Endothelial cell of umbilical vein (primary cell): ENCODE measurements at regions not wholly inside any gene's neighbourhood (a gene's known extent, or its start where the extent isn't known, plus 50 kb on each side); places are given as distances from the start of the nearest gene placed in this dataset.

ENCODE experiments used
- BruUV-seq: library from RNA; stranded (reverse); fragments of 400-500 nt; replicated peaks from 2 replicates; lab custom pipeline; 2021; lab: Mats Ljungman, UMichigan
- CTCF ChIA-PET: fragments of 300-600, 350-600 bp; sonication (Branson Sonifier 250); formaldehyde crosslinking; loops from one replicate; lab custom pipeline; 2021; ENCODE audit warnings: antibody characterized with exemption, inconsistent platforms; lab: Charles Lee
- POLR2A ChIA-PET: fragments of 300-600, 350-600 bp; sonication (Branson Sonifier 250); formaldehyde crosslinking; loops from one replicate; lab custom pipeline; 2021; ENCODE audit warnings: antibody characterized with exemption, inconsistent platforms; lab: Charles Lee
- DNase-seq: peaks from one replicate; pipeline ENCODE4 v3.0.0-alpha.2; 2011; ENCODE audit warnings: low read depth, low spot score
- FAIRE-seq: peaks from 2 replicates; lab custom pipeline; 2011; peaks lifted over from hg19 to GRCh38; lab: Jason Lieb, UNC
- H2AFZ ChIP-seq: 2 replicates; pipeline ENCODE4 v1.6.0; 2012; ENCODE audit warnings: low read depth, low read length, control low read depth, inconsistent platforms
- H3K27ac ChIP-seq: 2 replicates; pipeline ENCODE4 v1.5.1; 2011; ENCODE audit warnings: low read depth, mild to moderate bottlenecking, control low read depth, low read length, moderate library complexity; ENCODE audit not compliant: insufficient read depth
- H3K27me3 ChIP-seq, 2 experiments: 2 replicates each; pipeline versions ENCODE4 v1.6.0 to v1.6.1; 2011; ENCODE audit warnings: low read length in 2 of 2, mixed read lengths in 1 of 2; ENCODE audit not compliant: control insufficient read depth in 2 of 2, insufficient read depth in 2 of 2
- H3K36me3 ChIP-seq, 2 experiments: 2 replicates in 1 of 2; 3 replicates in 1 of 2; pipeline ENCODE4 v1.5.1; 2011; ENCODE audit warnings: low read length in 2 of 2, mild to moderate bottlenecking in 1 of 2, moderate library complexity in 1 of 2; ENCODE audit not compliant: control insufficient read depth in 2 of 2, insufficient read depth in 2 of 2; ENCODE audit errors: extremely low read depth in 1 of 2
- H3K4me1 ChIP-seq: 3 replicates; pipeline ENCODE4 v1.5.1; 2011; ENCODE audit warnings: mild to moderate bottlenecking, low read length; ENCODE audit not compliant: control insufficient read depth, insufficient read depth; ENCODE audit errors: extremely low read depth
- H3K4me2 ChIP-seq: 2 replicates; pipeline ENCODE4 v1.6.1; 2011; ENCODE audit warnings: low read length, control low read depth, mixed read lengths; ENCODE audit not compliant: insufficient read depth
- H3K4me3 ChIP-seq, 3 experiments: fragments of 200-600 bp in 1 of 3; sonication (generic), shearing (Covaris generic) in 1 of 3; replicated peaks in 1 of 3; 2 replicates each; pipeline ENCODE4 v1.5.1; 2011 to 2016; ENCODE audit warnings: control low read depth in 3 of 3, low read length in 3 of 3, mild to moderate bottlenecking in 2 of 3, inconsistent platforms in 1 of 3, low read depth in 1 of 3, moderate library complexity in 1 of 3; ENCODE audit not compliant: insufficient read depth in 1 of 3
- H3K79me2 ChIP-seq: 2 replicates; pipeline ENCODE4 v1.6.0; 2012; ENCODE audit warnings: low read length, inconsistent platforms; ENCODE audit not compliant: control insufficient read depth, insufficient read depth
- H3K9ac ChIP-seq: replicated peaks from 2 replicates; pipeline ENCODE3; 2011; ENCODE audit warnings: low read length, control low read depth; ENCODE audit not compliant: insufficient read depth; ENCODE audit errors: extremely low read depth
- H3K9me1 ChIP-seq: replicated peaks from 3 replicates; pipeline ENCODE4 v1.6.0; 2011; ENCODE audit warnings: mild to moderate bottlenecking, low read length; ENCODE audit not compliant: control insufficient read depth, insufficient read depth; ENCODE audit errors: extremely low read depth
- H3K9me3 ChIP-seq: replicated peaks from 2 replicates; pipeline ENCODE4 v1.5.1; 2012; ENCODE audit warnings: low read length, inconsistent platforms; ENCODE audit not compliant: control insufficient read depth, insufficient read depth
- H4K20me1 ChIP-seq: replicated peaks from 2 replicates; pipeline ENCODE3; 2011; ENCODE audit warnings: mild to moderate bottlenecking, low read length; ENCODE audit not compliant: control insufficient read depth, insufficient read depth; ENCODE audit errors: extremely low read depth
- EZH2 ChIP-seq: IDR thresholded peaks from 2 replicates; pipeline ENCODE4 v1.6.1; 2012; ENCODE audit warnings: borderline replicate concordance, low read depth, mild to moderate bottlenecking, moderate library complexity, low read length, inconsistent platforms; ENCODE audit not compliant: severe bottlenecking
- FOS ChIP-seq: IDR thresholded peaks from 2 replicates; pipeline ENCODE4 v1.6.1; 2011; ENCODE audit warnings: mild to moderate bottlenecking, low read length, moderate library complexity, borderline replicate concordance; ENCODE audit not compliant: insufficient read depth
- GATA2 ChIP-seq: IDR thresholded peaks from 2 replicates; pipeline ENCODE4 v1.7.0; 2011; ENCODE audit warnings: low read depth, mild to moderate bottlenecking, moderate library complexity, mixed read lengths, low read length; ENCODE audit not compliant: insufficient read length, insufficient read depth
- JUN ChIP-seq: IDR thresholded peaks from 2 replicates; pipeline ENCODE4 v1.6.1; 2011; ENCODE audit warnings: borderline replicate concordance, low read depth; ENCODE audit not compliant: insufficient read length, insufficient read depth
- MAX ChIP-seq: IDR thresholded peaks from 2 replicates; pipeline ENCODE4 v1.6.1; 2011; ENCODE audit not compliant: insufficient read depth, insufficient read length
- MYC ChIP-seq: IDR thresholded peaks from one replicate; pipeline ENCODE4 v1.6.1; 2011; ENCODE audit warnings: mild to moderate bottlenecking, low read depth, low read length
- POLR2A ChIP-seq: IDR thresholded peaks from 2 replicates; pipeline ENCODE4 v1.6.1; 2012; ENCODE audit warnings: low read depth, mild to moderate bottlenecking, control low read depth, low read length
- POLR2AphosphoS5 ChIP-seq: IDR thresholded peaks from 2 replicates; pipeline ENCODE4 v1.6.1; 2012; ENCODE audit warnings: low read depth, mild to moderate bottlenecking, control low read depth, low read length, moderate library complexity; ENCODE audit not compliant: insufficient read depth
- dilution Hi-C: fragments of 300-500 bp; cut with MboI; formaldehyde crosslinking; loops from one replicate; pipeline ENCODE4 v1.15.0; 2019; ENCODE audit warnings: low sequenced_read_pairs; ENCODE audit not compliant: extremely low pct_ligation_motif_present
- intact Hi-C: fragments of 100-400 bp; cut with micrococcal nuclease; formaldehyde crosslinking; loops from one replicate; pipeline ENCODE4 v1.10.0; 2022
- TF ChIP-seq, protein P1 (sequence below), 2 donors: IDR thresholded peaks; 1 replicate in 1 of 2; 2 replicates in 1 of 2; pipeline ENCODE4 v1.5.1; 2011; ENCODE audit warnings: low read length in 2 of 2, mild to moderate bottlenecking in 2 of 2, moderate library complexity in 2 of 2, control low read depth in 1 of 2, inconsistent platforms in 1 of 2, low read depth in 1 of 2; ENCODE audit not compliant: insufficient read depth in 1 of 2; ENCODE audit errors: extremely low read depth in 1 of 2

- ChIA-PET POLR2A (no interaction called here), CTCF (no interaction called here)
- intact Hi-C loops, result no loop called here
- TF ChIP-seq, protein P1, sequence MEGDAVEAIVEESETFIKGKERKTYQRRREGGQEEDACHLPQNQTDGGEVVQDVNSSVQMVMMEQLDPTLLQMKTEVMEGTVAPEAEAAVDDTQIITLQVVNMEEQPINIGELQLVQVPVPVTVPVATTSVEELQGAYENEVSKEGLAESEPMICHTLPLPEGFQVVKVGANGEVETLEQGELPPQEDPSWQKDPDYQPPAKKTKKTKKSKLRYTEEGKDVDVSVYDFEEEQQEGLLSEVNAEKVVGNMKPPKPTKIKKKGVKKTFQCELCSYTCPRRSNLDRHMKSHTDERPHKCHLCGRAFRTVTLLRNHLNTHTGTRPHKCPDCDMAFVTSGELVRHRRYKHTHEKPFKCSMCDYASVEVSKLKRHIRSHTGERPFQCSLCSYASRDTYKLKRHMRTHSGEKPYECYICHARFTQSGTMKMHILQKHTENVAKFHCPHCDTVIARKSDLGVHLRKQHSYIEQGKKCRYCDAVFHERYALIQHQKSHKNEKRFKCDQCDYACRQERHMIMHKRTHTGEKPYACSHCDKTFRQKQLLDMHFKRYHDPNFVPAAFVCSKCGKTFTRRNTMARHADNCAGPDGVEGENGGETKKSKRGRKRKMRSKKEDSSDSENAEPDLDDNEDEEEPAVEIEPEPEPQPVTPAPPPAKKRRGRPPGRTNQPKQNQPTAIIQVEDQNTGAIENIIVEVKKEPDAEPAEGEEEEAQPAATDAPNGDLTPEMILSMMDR (IDR thresholded peaks at IDR 0.05; ENCODE audit: extremely low read depth in 1 of 2, insufficient read depth in 1 of 2, low read depth in 1 of 2, low read length in 2 of 2), result no peak
- TF ChIP-seq GATA2, result no peak
- TF ChIP-seq POLR2A, result no peak
- no peak for TF ChIP-seq MYC
- no peak for TF ChIP-seq FOS
- TF ChIP-seq MAX, result no peak
- TF ChIP-seq POLR2AphosphoS5, result no peak
- no peak for TF ChIP-seq EZH2
- no peak for TF ChIP-seq JUN
- H3K4me3 ChIP-seq, result no peak overlapping the region
- dilution Hi-C loops, result no loop called here
- H3K27me3 ChIP-seq, result no peaks in the 10 kb centered on the region
- no peak overlapping the region for H3K27ac ChIP-seq
- H3K9ac ChIP-seq, result no peak overlapping the region
- no peak overlapping the region for H3K4me2 ChIP-seq
- no peaks in the 10 kb centered on the region for H3K4me1 ChIP-seq
- H3K9me1 ChIP-seq, result no peaks in the 10 kb centered on the region
- H4K20me1 ChIP-seq, result no peaks in the 10 kb centered on the region
- no peak overlapping the region for H2AFZ ChIP-seq
- no peak for DNase-seq
- H3K79me2 ChIP-seq, result no peaks in the 10 kb centered on the region
- H3K9me3 ChIP-seq, result no peaks in the 10 kb centered on the region
- BruUV-seq, result no TSS peak
- no peaks in the 10 kb centered on the region for H3K36me3 ChIP-seq
- no peak for FAIRE-seq
These were observed 188.7 kb upstream of the MBNL1 start for GRCh38 chr3:152079980-152080379.
